Activated B cell treated with CpG ODN at 0.5 μM for 24 hours (primary cell): ENCODE measurements at regions not wholly inside any gene's neighbourhood (a gene's known extent, or its start where the extent isn't known, plus 50 kb on each side); places are given as distances from the start of the nearest gene placed in this dataset.

Source experiments
- ATAC-seq: fragments of 200-7000 bp; cut with Tn5 transposase; one replicate; pipeline ENCODE4 v1.10.0; 2021; ENCODE audit warnings: low read depth, mild to moderate bottlenecking, moderate library complexity
- CTCF ChIA-PET: fragments of 350-600 bp; sonication (Branson Sonifier 250); formaldehyde crosslinking; loops from one replicate; lab custom pipeline; 2021; ENCODE audit warnings: antibody characterized with exemption; lab: Charles Lee
- POLR2A ChIA-PET: fragments of 350-600 bp; sonication (Branson Sonifier 250); formaldehyde crosslinking; loops from one replicate; lab custom pipeline; 2021; ENCODE audit warnings: antibody characterized with exemption; lab: Charles Lee
- DNase-seq: peaks from one replicate; pipeline ENCODE4 v3.0.0; 2022
- H3K27ac Mint-ChIP-seq: one replicate; pipeline ENCODE4 v1.8.0; 2020; ENCODE audit warnings: mixed read lengths
- H3K27me3 Mint-ChIP-seq: one replicate; pipeline ENCODE4 v1.8.0; 2021; ENCODE audit warnings: mixed read lengths
- H3K36me3 Mint-ChIP-seq: one replicate; pipeline ENCODE4 v1.8.0; 2021; ENCODE audit warnings: low read depth, mixed read lengths
- H3K4me1 Mint-ChIP-seq: one replicate; pipeline ENCODE4 v1.8.0; 2021; ENCODE audit warnings: mixed read lengths
- H3K4me3 Mint-ChIP-seq: one replicate; pipeline ENCODE4 v1.8.0; 2020; ENCODE audit warnings: mild to moderate bottlenecking, mixed read lengths
- H3K9me3 Mint-ChIP-seq: one replicate; pipeline ENCODE4 v1.8.0; 2020; ENCODE audit warnings: mixed read lengths
- CTCF ChIP-seq: fragments of 200-600 bp; IDR thresholded peaks from one replicate; pipeline ENCODE4 v1.8.0; 2022; ENCODE audit warnings: antibody characterized with exemption, mild to moderate bottlenecking
- intact Hi-C: fragments of 100-400 bp; cut with micrococcal nuclease; formaldehyde crosslinking; loops from one replicate; pipeline ENCODE4 v1.15.1; 2024

- no peak overlapping the region for H3K27ac Mint-ChIP-seq
- H3K4me3 Mint-ChIP-seq = no peak overlapping the region
- DNase-seq (no peak), ATAC-seq (no peak)
- peaks cover 12% of the 10 kb centered on the region for H3K4me1 Mint-ChIP-seq
- ChIA-PET CTCF (no interaction called here), POLR2A (no interaction called here)
- no peaks in the 10 kb centered on the region for H3K27me3 Mint-ChIP-seq
- no peak for TF ChIP-seq CTCF
- H3K36me3 Mint-ChIP-seq = no peaks in the 10 kb centered on the region
- no peaks in the 10 kb centered on the region for H3K9me3 Mint-ChIP-seq
- intact Hi-C loops = no loop called here
These were observed 312.7 kb upstream of the TGFBR2 start for GRCh38 chr3:30293621-30294240.

- H3K4me1 Mint-ChIP-seq = peaks cover 8% of the 10 kb centered on the region
- no peak overlapping the region for H3K27ac Mint-ChIP-seq
- no peaks in the 10 kb centered on the region for H3K36me3 Mint-ChIP-seq
- H3K9me3 Mint-ChIP-seq = no peaks in the 10 kb centered on the region
- no peak for TF ChIP-seq CTCF
- no peak overlapping the region for H3K4me3 Mint-ChIP-seq
- CTCF ChIA-PET = no interaction called here
- ATAC-seq (no peak), DNase-seq (no peak)
- no peaks in the 10 kb centered on the region for H3K27me3 Mint-ChIP-seq
- intact Hi-C loops = no loop called here
- POLR2A ChIA-PET = no interaction called here
These were observed 312.1 kb upstream of the TGFBR2 start for GRCh38 chr3:30294241-30294667.

GRCh38 chr3:30297112-30297511 lies 309.3 kb upstream of the TGFBR2 start:
- Mint-ChIP-seq H3K4me3 (no peak overlapping the region), H3K27ac (no peak overlapping the region), H3K36me3 (no peaks in the 10 kb centered on the region), H3K9me3 (no peaks in the 10 kb centered on the region), H3K4me1 (peaks cover 2% of the 10 kb centered on the region), H3K27me3 (peaks cover 3% of the 10 kb centered on the region)
- ChIA-PET CTCF (no interaction called here), POLR2A (interaction anchor here (0.7 kb wide), 1 partner anchor 971 kb away, joined by 3 read pairs; no protein-coding TSS in a partner anchor)
- DNase-seq (no peak), ATAC-seq (no peak)
- no peak for TF ChIP-seq CTCF
- intact Hi-C loops = no loop called here

GRCh38 chr3:30299674-30300385 lies 306.6 kb upstream of the TGFBR2 start:
- peaks cover 3% of the 10 kb centered on the region for H3K27me3 Mint-ChIP-seq
- TF ChIP-seq CTCF = no peak
- H3K4me1 Mint-ChIP-seq = peaks cover 2% of the 10 kb centered on the region
- H3K36me3 Mint-ChIP-seq = no peaks in the 10 kb centered on the region
- H3K4me3 Mint-ChIP-seq = no peak overlapping the region
- H3K27ac Mint-ChIP-seq = no peak overlapping the region
- peaks cover 4% of the 10 kb centered on the region for H3K9me3 Mint-ChIP-seq
- intact Hi-C loops = no loop called here
- ChIA-PET CTCF (no interaction called here), POLR2A (no interaction called here)
- ATAC-seq = no peak
- DNase-seq = no peak

GRCh38 chr3:30300809-30301208 lies 305.6 kb upstream of the TGFBR2 start:
- peaks cover 2% of the 10 kb centered on the region for H3K4me1 Mint-ChIP-seq
- intact Hi-C loops = no loop called here
- CTCF ChIA-PET = no interaction called here
- H3K27me3 Mint-ChIP-seq = peaks cover 3% of the 10 kb centered on the region
- peaks cover 6% of the 10 kb centered on the region for H3K9me3 Mint-ChIP-seq
- no peak overlapping the region for H3K4me3 Mint-ChIP-seq
- H3K36me3 Mint-ChIP-seq = no peaks in the 10 kb centered on the region
- TF ChIP-seq CTCF = no peak
- POLR2A ChIA-PET = no interaction called here
- no peak overlapping the region for H3K27ac Mint-ChIP-seq
- no peak for ATAC-seq
- no peak for DNase-seq
